ENCODE measurements at regions not wholly inside any gene's neighbourhood (a gene's known extent, or its start where the extent isn't known, plus 50 kb on each side); places are given as distances from the start of the nearest gene placed in this dataset.

GRCh38 chr2:219902891-219903552, 275.6 kb downstream of the SLC4A3 start:
- Histone ChIP-seq H4K20me1 (ENCODE audit: insufficient read depth) (no peaks in the 10 kb centered on the region), H3K4me3 (ENCODE audit: low read length) (no peak overlapping the region), H3K27ac (ENCODE audit: low read length) (no peak overlapping the region), H3K4me2 (ENCODE audit: low read length) (no peak overlapping the region), H2AFZ (ENCODE audit: low read depth, low read length) (no peak overlapping the region), H3K79me2 (replicated peaks; ENCODE audit: insufficient read depth, low read length) (no peaks in the 10 kb centered on the region), H3K36me3 (ENCODE audit: insufficient read depth, low read length) (no peaks in the 10 kb centered on the region), H3K27me3 (ENCODE audit: insufficient read depth, low read depth, low read length) (no peaks in the 10 kb centered on the region), H3K9me2 (ENCODE audit: insufficient read depth, low read length) (no peaks in the 10 kb centered on the region), H3K9me3 (ENCODE audit: low read length) (no peaks in the 10 kb centered on the region), H3K9ac (ENCODE audit: low read length) (no peak overlapping the region), H3F3A (ENCODE audit: insufficient read depth, low read length, poor library complexity, severe bottlenecking) (no peaks in the 10 kb centered on the region)
- TF ChIP-seq EZH2 (IDR thresholded peaks at IDR 0.05; ENCODE audit: borderline replicate concordance, insufficient read depth, low read length, poor library complexity, severe bottlenecking), result no peak

- no peaks in the 10 kb centered on the region for H3K36me3 ChIP-seq (ENCODE audit: insufficient read depth, low read length)
- no peak overlapping the region for H3K9ac ChIP-seq (ENCODE audit: low read length)
- H3F3A ChIP-seq (ENCODE audit: insufficient read depth, low read length, poor library complexity, severe bottlenecking), result no peaks in the 10 kb centered on the region
- TF ChIP-seq SMC3 (conservative IDR thresholded peaks at IDR 0.05; ENCODE audit: poor library complexity), result no peak
- TF ChIP-seq, protein P1, sequence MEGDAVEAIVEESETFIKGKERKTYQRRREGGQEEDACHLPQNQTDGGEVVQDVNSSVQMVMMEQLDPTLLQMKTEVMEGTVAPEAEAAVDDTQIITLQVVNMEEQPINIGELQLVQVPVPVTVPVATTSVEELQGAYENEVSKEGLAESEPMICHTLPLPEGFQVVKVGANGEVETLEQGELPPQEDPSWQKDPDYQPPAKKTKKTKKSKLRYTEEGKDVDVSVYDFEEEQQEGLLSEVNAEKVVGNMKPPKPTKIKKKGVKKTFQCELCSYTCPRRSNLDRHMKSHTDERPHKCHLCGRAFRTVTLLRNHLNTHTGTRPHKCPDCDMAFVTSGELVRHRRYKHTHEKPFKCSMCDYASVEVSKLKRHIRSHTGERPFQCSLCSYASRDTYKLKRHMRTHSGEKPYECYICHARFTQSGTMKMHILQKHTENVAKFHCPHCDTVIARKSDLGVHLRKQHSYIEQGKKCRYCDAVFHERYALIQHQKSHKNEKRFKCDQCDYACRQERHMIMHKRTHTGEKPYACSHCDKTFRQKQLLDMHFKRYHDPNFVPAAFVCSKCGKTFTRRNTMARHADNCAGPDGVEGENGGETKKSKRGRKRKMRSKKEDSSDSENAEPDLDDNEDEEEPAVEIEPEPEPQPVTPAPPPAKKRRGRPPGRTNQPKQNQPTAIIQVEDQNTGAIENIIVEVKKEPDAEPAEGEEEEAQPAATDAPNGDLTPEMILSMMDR (IDR thresholded peaks at IDR 0.05; ENCODE audit: poor library complexity, severe bottlenecking), result no peak
- no peaks in the 10 kb centered on the region for H3K79me2 ChIP-seq (replicated peaks; ENCODE audit: insufficient read depth, low read length)
- H4K20me1 ChIP-seq (ENCODE audit: insufficient read depth), result no peaks in the 10 kb centered on the region
- no peaks in the 10 kb centered on the region for H3K27me3 ChIP-seq (ENCODE audit: insufficient read depth, low read depth, low read length)
- no peak overlapping the region for H3K4me3 ChIP-seq (ENCODE audit: low read length)
- no peaks in the 10 kb centered on the region for H3K9me3 ChIP-seq (ENCODE audit: low read length)
- H3K9me2 ChIP-seq (ENCODE audit: insufficient read depth, low read length), result no peaks in the 10 kb centered on the region
- H3K4me2 ChIP-seq (ENCODE audit: low read length), result no peak overlapping the region
- no peak overlapping the region for H2AFZ ChIP-seq (ENCODE audit: low read depth, low read length)
- no peak overlapping the region for H3K27ac ChIP-seq (ENCODE audit: low read length)
Measured at GRCh38 chr2:219905640-219906039, 278.2 kb downstream of the SLC4A3 start.

DNA sequence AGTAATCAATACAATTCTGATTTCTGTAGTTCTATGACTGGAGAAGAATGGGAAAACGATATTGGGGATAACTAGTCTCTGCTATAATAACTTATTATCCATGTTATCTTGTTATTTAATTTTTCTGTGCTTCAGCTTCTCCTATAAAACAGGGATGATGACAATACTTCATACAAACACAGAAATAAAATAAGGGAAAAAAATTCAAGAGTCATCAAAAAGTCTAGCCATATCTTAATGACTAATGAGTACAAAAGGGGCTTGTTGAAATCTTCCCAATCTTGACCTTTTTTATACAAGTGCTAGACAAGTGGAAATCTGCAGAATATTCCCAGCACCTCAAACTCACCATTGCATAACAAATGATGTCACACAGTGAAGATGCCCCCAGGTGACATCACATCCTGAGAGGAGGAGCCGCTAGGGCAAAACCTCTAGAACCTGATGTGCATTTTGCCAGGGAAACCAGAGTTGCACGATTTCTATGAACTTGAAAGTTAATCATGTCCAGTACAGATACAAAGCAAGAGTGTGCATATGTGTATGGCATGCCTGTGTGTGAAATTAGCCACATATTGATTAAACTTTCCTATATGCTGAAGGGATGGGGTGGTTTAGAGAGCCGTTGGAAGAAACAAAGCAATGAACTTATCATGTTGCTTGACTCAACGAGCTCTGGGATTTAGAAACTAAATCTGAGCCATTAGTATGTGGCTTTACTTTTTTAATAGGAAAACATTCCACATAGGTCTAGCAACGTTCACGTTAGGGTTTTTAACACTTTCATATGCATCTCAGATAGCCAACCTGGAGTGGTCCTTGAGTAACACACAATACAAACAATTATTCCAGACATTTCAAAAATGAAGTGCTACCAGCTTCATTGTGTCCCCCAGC, 278.9 kb downstream of the SLC4A3 start:
- no peaks in the 10 kb centered on the region for H3K9me3 ChIP-seq (ENCODE audit: low read length)
- H4K20me1 ChIP-seq (ENCODE audit: insufficient read depth), result no peaks in the 10 kb centered on the region
- H3K27ac ChIP-seq (ENCODE audit: low read length), result no peak overlapping the region
- no peaks in the 10 kb centered on the region for H3K27me3 ChIP-seq (ENCODE audit: insufficient read depth, low read depth, low read length)
- no peaks in the 10 kb centered on the region for H3K9me2 ChIP-seq (ENCODE audit: insufficient read depth, low read length)
- no peaks in the 10 kb centered on the region for H3K79me2 ChIP-seq (replicated peaks; ENCODE audit: insufficient read depth, low read length)
- H3K4me3 ChIP-seq (ENCODE audit: low read length), result no peak overlapping the region
- H3K36me3 ChIP-seq (ENCODE audit: insufficient read depth, low read length), result no peaks in the 10 kb centered on the region
- no peak overlapping the region for H3K4me2 ChIP-seq (ENCODE audit: low read length)
- no peak overlapping the region for H3K9ac ChIP-seq (ENCODE audit: low read length)
- no peaks in the 10 kb centered on the region for H3F3A ChIP-seq (ENCODE audit: insufficient read depth, low read length, poor library complexity, severe bottlenecking)
- no peak overlapping the region for H2AFZ ChIP-seq (ENCODE audit: low read depth, low read length)
- TF ChIP-seq SMC3 (conservative IDR thresholded peaks at IDR 0.05; ENCODE audit: poor library complexity) (no peak), EZH2 (IDR thresholded peaks at IDR 0.05; ENCODE audit: borderline replicate concordance, insufficient read depth, low read length, poor library complexity, severe bottlenecking) (no peak), TAF1 (IDR thresholded peaks at IDR 0.05; ENCODE audit: low read depth) (no peak), RAD21 (conservative IDR thresholded peaks at IDR 0.05) (no peak), EP300 (conservative IDR thresholded peaks at IDR 0.05; ENCODE audit: poor library complexity, severe bottlenecking) (no peak), REST (IDR thresholded peaks at IDR 0.05; ENCODE audit: borderline replicate concordance) (no peak), POLR2AphosphoS5 (IDR thresholded peaks at IDR 0.05) (no peak), MXI1 (conservative IDR thresholded peaks at IDR 0.05; ENCODE audit: poor library complexity, severe bottlenecking) (no peak)
- TF ChIP-seq, protein P1 (IDR thresholded peaks at IDR 0.05; ENCODE audit: poor library complexity, severe bottlenecking), result no peak
